GM23338 (cell line): ENCODE measurements at regions not wholly inside any gene's neighbourhood (a gene's known extent, or its start where the extent isn't known, plus 50 kb on each side); places are given as distances from the start of the nearest gene placed in this dataset.

Source experiments
- CREB1 ChIP-seq: fragments of 250-450 bp; sonication (Bioruptor Pico); IDR thresholded peaks from 2 replicates; pipeline ENCODE4 v1.5.0; 2020; ENCODE audit warnings: low read depth, mild to moderate bottlenecking, moderate library complexity
- EZH2 ChIP-seq: fragments of 200-600 bp; sonication (generic); IDR thresholded peaks from one replicate; pipeline ENCODE4 v1.8.0; 2017; ENCODE audit warnings: antibody characterized with exemption, mild to moderate bottlenecking, low read depth; ENCODE audit not compliant: unreplicated experiment
- EZH2phosphoT487 ChIP-seq: fragments of 200-600 bp; sonication (generic); IDR thresholded peaks from one replicate; pipeline ENCODE4 v1.8.1; 2018; ENCODE audit warnings: antibody characterized with exemption; ENCODE audit not compliant: unreplicated experiment
- JUNB ChIP-seq: IDR thresholded peaks from one replicate; pipeline ENCODE4 v1.6.1; 2016; ENCODE audit warnings: antibody characterized with exemption; ENCODE audit not compliant: unreplicated experiment
- POLR2AphosphoS5 ChIP-seq: IDR thresholded peaks from 2 replicates; pipeline ENCODE4 v1.6.1; 2016; ENCODE audit warnings: antibody characterized with exemption, low read depth
- STAT1 ChIP-seq: IDR thresholded peaks from one replicate; pipeline ENCODE4 v1.6.1; 2016; ENCODE audit warnings: antibody characterized with exemption; ENCODE audit not compliant: unreplicated experiment
- ZNF114 ChIP-seq: fragments of 250-450 bp; sonication (Bioruptor Pico); IDR thresholded peaks from 2 replicates; pipeline ENCODE4 v1.5.0; 2020; ENCODE audit warnings: mild to moderate bottlenecking, moderate library complexity
- ZNF331 ChIP-seq: fragments of 250-450 bp; sonication (Bioruptor Pico); IDR thresholded peaks from 2 replicates; pipeline ENCODE4 v1.5.0; 2020; ENCODE audit warnings: low read depth, mild to moderate bottlenecking, moderate library complexity
- TF ChIP-seq, protein P1 (sequence below), 2 experiments: fragments of 200-600 bp in 1 of 2; sonication (generic) in 1 of 2; conservative IDR thresholded peaks; 2 replicates each; pipeline versions ENCODE4 v1.5.1 to v1.6.1; 2016 to 2017; ENCODE audit warnings: antibody characterized with exemption in 2 of 2, low read depth in 2 of 2, mild to moderate bottlenecking in 2 of 2, moderate library complexity in 1 of 2
- TF ChIP-seq, protein P2 (sequence below): IDR thresholded peaks from 2 replicates; pipeline ENCODE4 v1.6.1; 2016; ENCODE audit warnings: antibody characterized with exemption
- TF ChIP-seq, protein P3 (sequence below): IDR thresholded peaks from one replicate; pipeline ENCODE4 v1.6.1; 2018; ENCODE audit warnings: antibody characterized with exemption; ENCODE audit not compliant: unreplicated experiment

DNA sequence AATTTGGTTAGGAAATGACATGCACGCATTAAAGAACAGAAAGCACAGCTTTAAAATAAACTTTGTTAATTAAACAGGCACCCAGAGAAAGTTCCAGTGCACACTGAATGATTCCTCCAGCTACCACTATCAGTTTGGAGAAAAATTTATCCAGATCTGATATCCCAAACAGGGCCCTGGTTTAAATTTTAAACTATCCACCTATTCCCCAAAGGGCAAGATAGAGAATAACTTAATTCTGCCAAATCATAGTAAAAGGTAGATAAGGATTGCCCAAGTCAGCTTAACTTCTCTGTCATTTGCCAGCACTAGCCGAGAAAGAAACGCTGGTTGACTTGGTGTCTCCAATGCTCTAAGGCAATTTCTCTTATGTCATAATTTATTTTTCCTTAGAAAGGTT, 321.9 kb upstream of the PKDCC start:
- TF ChIP-seq, protein P1, sequence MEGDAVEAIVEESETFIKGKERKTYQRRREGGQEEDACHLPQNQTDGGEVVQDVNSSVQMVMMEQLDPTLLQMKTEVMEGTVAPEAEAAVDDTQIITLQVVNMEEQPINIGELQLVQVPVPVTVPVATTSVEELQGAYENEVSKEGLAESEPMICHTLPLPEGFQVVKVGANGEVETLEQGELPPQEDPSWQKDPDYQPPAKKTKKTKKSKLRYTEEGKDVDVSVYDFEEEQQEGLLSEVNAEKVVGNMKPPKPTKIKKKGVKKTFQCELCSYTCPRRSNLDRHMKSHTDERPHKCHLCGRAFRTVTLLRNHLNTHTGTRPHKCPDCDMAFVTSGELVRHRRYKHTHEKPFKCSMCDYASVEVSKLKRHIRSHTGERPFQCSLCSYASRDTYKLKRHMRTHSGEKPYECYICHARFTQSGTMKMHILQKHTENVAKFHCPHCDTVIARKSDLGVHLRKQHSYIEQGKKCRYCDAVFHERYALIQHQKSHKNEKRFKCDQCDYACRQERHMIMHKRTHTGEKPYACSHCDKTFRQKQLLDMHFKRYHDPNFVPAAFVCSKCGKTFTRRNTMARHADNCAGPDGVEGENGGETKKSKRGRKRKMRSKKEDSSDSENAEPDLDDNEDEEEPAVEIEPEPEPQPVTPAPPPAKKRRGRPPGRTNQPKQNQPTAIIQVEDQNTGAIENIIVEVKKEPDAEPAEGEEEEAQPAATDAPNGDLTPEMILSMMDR (conservative IDR thresholded peaks at IDR 0.05; ENCODE audit: low read depth in 2 of 2) = no peak
- TF ChIP-seq POLR2AphosphoS5 (no peak), EZH2 (no peak), CREB1 (no peak), EZH2phosphoT487 (no peak), JUNB (no peak), ZNF114 (CRISPR knock-in tag) (no peak), STAT1 (no peak), ZNF331 (CRISPR knock-in tag) (no peak)
- TF ChIP-seq, protein P2, sequence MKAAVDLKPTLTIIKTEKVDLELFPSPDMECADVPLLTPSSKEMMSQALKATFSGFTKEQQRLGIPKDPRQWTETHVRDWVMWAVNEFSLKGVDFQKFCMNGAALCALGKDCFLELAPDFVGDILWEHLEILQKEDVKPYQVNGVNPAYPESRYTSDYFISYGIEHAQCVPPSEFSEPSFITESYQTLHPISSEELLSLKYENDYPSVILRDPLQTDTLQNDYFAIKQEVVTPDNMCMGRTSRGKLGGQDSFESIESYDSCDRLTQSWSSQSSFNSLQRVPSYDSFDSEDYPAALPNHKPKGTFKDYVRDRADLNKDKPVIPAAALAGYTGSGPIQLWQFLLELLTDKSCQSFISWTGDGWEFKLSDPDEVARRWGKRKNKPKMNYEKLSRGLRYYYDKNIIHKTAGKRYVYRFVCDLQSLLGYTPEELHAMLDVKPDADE = no peak
- TF ChIP-seq, protein P3, sequence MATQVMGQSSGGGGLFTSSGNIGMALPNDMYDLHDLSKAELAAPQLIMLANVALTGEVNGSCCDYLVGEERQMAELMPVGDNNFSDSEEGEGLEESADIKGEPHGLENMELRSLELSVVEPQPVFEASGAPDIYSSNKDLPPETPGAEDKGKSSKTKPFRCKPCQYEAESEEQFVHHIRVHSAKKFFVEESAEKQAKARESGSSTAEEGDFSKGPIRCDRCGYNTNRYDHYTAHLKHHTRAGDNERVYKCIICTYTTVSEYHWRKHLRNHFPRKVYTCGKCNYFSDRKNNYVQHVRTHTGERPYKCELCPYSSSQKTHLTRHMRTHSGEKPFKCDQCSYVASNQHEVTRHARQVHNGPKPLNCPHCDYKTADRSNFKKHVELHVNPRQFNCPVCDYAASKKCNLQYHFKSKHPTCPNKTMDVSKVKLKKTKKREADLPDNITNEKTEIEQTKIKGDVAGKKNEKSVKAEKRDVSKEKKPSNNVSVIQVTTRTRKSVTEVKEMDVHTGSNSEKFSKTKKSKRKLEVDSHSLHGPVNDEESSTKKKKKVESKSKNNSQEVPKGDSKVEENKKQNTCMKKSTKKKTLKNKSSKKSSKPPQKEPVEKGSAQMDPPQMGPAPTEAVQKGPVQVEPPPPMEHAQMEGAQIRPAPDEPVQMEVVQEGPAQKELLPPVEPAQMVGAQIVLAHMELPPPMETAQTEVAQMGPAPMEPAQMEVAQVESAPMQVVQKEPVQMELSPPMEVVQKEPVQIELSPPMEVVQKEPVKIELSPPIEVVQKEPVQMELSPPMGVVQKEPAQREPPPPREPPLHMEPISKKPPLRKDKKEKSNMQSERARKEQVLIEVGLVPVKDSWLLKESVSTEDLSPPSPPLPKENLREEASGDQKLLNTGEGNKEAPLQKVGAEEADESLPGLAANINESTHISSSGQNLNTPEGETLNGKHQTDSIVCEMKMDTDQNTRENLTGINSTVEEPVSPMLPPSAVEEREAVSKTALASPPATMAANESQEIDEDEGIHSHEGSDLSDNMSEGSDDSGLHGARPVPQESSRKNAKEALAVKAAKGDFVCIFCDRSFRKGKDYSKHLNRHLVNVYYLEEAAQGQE = no peak
